CD4-positive, alpha-beta T cell treated with Interleukin-17A for 4 hours (primary cell): ENCODE measurements at regions not wholly inside any gene's neighbourhood (a gene's known extent, or its start where the extent isn't known, plus 50 kb on each side); places are given as distances from the start of the nearest gene placed in this dataset.
"Not testable (repeated sequence)": the region's sequence is repeated elsewhere in the genome, so short reads cannot be mapped to it uniquely, and the experiment has no call there.

Experiments used
- DNase-seq: peaks from one replicate; pipeline ENCODE4 v3.0.0-alpha.2; 2020; ENCODE audit warnings: mixed read lengths

GRCh38 chr4:128646893-128647292 lies 162.6 kb upstream of the JADE1 start:
- not testable (repeated sequence) for DNase-seq

- DNase-seq: not testable (repeated sequence)
Observed at GRCh38 chr4:128644693-128645654, 164.5 kb upstream of the JADE1 start.

GRCh38 chr4:128644107-128644506 lies 165.4 kb upstream of the JADE1 start:
- not testable (repeated sequence) for DNase-seq

GRCh38 chr4:128641566-128641965 lies 167.9 kb upstream of the JADE1 start:
- not testable (repeated sequence) for DNase-seq

- DNase-seq: no peak
Observed at GRCh38 chr4:128639541-128640270, 169.8 kb upstream of the JADE1 start.

GRCh38 chr4:128636906-128637305 lies 172.6 kb upstream of the JADE1 start:
- DNase-seq: no peak

GRCh38 chr4:128635955-128636560 lies 173.4 kb upstream of the JADE1 start:
- no peak for DNase-seq

GRCh38 chr4:128635141-128635954 lies 174.2 kb upstream of the JADE1 start:
- DNase-seq: no peak

- no peak for DNase-seq
Observed at GRCh38 chr4:128633067-128633466, 176.4 kb upstream of the JADE1 start.

GRCh38 chr4:128630871-128631270 lies 178.6 kb upstream of the JADE1 start:
- DNase-seq: no peak

GRCh38 chr4:128623508-128624215 lies 185.8 kb upstream of the JADE1 start:
- DNase-seq: no peak

- DNase-seq: not testable (repeated sequence)
Observed at GRCh38 chr4:128620279-128620965, 189.1 kb upstream of the JADE1 start.

- no peak for DNase-seq
Observed at GRCh38 chr4:128615197-128615596, 194.3 kb upstream of the JADE1 start.

GRCh38 chr4:128608006-128608405 lies 201.5 kb upstream of the JADE1 start:
- no peak for DNase-seq

- no peak for DNase-seq
Observed at GRCh38 chr4:128606173-128606572, 203.3 kb upstream of the JADE1 start.

GRCh38 chr4:128604840-128605239 lies 204.7 kb upstream of the JADE1 start:
- no peak for DNase-seq

- DNase-seq: no peak
Observed at GRCh38 chr4:128604204-128604603, 205.3 kb upstream of the JADE1 start.

GRCh38 chr4:128603081-128603480 lies 206.4 kb upstream of the JADE1 start:
- no peak for DNase-seq

GRCh38 chr4:128601991-128602695 lies 207.4 kb upstream of the JADE1 start:
- no peak for DNase-seq
